ENCODE measurements at regions not wholly inside any gene's neighbourhood (a gene's known extent, or its start where the extent isn't known, plus 50 kb on each side); places are given as distances from the start of the nearest gene placed in this dataset.

- no peak overlapping the region for H3K4me3 ChIP-seq (ENCODE audit: low read length in 2 of 2)
- no peaks in the 10 kb centered on the region for H3K4me1 ChIP-seq (ENCODE audit: control insufficient read depth, insufficient read depth, low read length)
- no peaks in the 10 kb centered on the region for H3K27me3 ChIP-seq (ENCODE audit: control insufficient read depth in 1 of 2, insufficient read depth in 2 of 2, low read length in 2 of 2)
- H3K27ac ChIP-seq (ENCODE audit: low read length) = no peak overlapping the region
- no peak overlapping the region for H3K9ac ChIP-seq (ENCODE audit: low read length in 2 of 2)
- no peaks in the 10 kb centered on the region for H3K36me3 ChIP-seq (ENCODE audit: control insufficient read depth in 2 of 2, insufficient read depth in 2 of 2, low read length in 2 of 2)
- no peaks in the 10 kb centered on the region for H3K9me3 ChIP-seq (ENCODE audit: control insufficient read depth in 2 of 2, low read length in 2 of 2)
Observed at GRCh38 chr4:81883004-81883403, 411.3 kb upstream of the RASGEF1B start.

GRCh38 chr4:81881855-81882621 is 410.3 kb upstream of the RASGEF1B start:
- H3K36me3 ChIP-seq (ENCODE audit: control insufficient read depth in 2 of 2, insufficient read depth in 2 of 2, low read length in 2 of 2) = no peaks in the 10 kb centered on the region

GRCh38 chr4:81876106-81876505 is 404.4 kb upstream of the RASGEF1B start:
- no peak overlapping the region for H3K4me3 ChIP-seq (ENCODE audit: low read length in 2 of 2)
- H3K27me3 ChIP-seq (ENCODE audit: control insufficient read depth in 1 of 2, insufficient read depth in 2 of 2, low read length in 2 of 2) = no peaks in the 10 kb centered on the region
- no peaks in the 10 kb centered on the region for H3K4me1 ChIP-seq (ENCODE audit: control insufficient read depth, insufficient read depth, low read length)
- H3K9ac ChIP-seq (ENCODE audit: low read length in 2 of 2) = no peak overlapping the region
- no peaks in the 10 kb centered on the region for H3K36me3 ChIP-seq (ENCODE audit: control insufficient read depth in 2 of 2, insufficient read depth in 2 of 2, low read length in 2 of 2)
- no peak overlapping the region for H3K27ac ChIP-seq (ENCODE audit: low read length)
- H3K9me3 ChIP-seq (ENCODE audit: control insufficient read depth in 2 of 2, low read length in 2 of 2) = no peaks in the 10 kb centered on the region

More at GRCh38 chr4:81881855-81882621, 410.3 kb upstream of the RASGEF1B start:
- Histone ChIP-seq H3K4me3 (ENCODE audit: low read length in 2 of 2) (no peak overlapping the region), H3K9ac (ENCODE audit: low read length in 2 of 2) (no peak overlapping the region), H3K4me1 (ENCODE audit: control insufficient read depth, insufficient read depth, low read length) (no peaks in the 10 kb centered on the region), H3K27ac (ENCODE audit: low read length) (no peak overlapping the region), H3K27me3 (ENCODE audit: control insufficient read depth in 1 of 2, insufficient read depth in 2 of 2, low read length in 2 of 2) (no peaks in the 10 kb centered on the region), H3K9me3 (ENCODE audit: control insufficient read depth in 2 of 2, low read length in 2 of 2) (no peaks in the 10 kb centered on the region)

- no peak overlapping the region for H3K27ac ChIP-seq (ENCODE audit: low read length)
- H3K9me3 ChIP-seq (ENCODE audit: control insufficient read depth in 2 of 2, low read length in 2 of 2) = no peaks in the 10 kb centered on the region
- no peak overlapping the region for H3K9ac ChIP-seq (ENCODE audit: low read length in 2 of 2)
- no peak overlapping the region for H3K4me3 ChIP-seq (ENCODE audit: low read length in 2 of 2)
- no peaks in the 10 kb centered on the region for H3K36me3 ChIP-seq (ENCODE audit: control insufficient read depth in 2 of 2, insufficient read depth in 2 of 2, low read length in 2 of 2)
- H3K4me1 ChIP-seq (ENCODE audit: control insufficient read depth, insufficient read depth, low read length) = no peaks in the 10 kb centered on the region
- H3K27me3 ChIP-seq (ENCODE audit: control insufficient read depth in 1 of 2, insufficient read depth in 2 of 2, low read length in 2 of 2) = no peaks in the 10 kb centered on the region
Observed at GRCh38 chr4:81874661-81875515, 403.2 kb upstream of the RASGEF1B start.

GRCh38 chr4:81870275-81870674 is 398.6 kb upstream of the RASGEF1B start:
- no peak overlapping the region for H3K4me3 ChIP-seq (ENCODE audit: low read length in 2 of 2)

GRCh38 chr4:81860111-81860510 is 388.4 kb upstream of the RASGEF1B start:
- Histone ChIP-seq H3K4me1 (ENCODE audit: control insufficient read depth, insufficient read depth, low read length) (no peaks in the 10 kb centered on the region), H3K9me3 (ENCODE audit: control insufficient read depth in 2 of 2, low read length in 2 of 2) (no peaks in the 10 kb centered on the region), H3K36me3 (ENCODE audit: control insufficient read depth in 2 of 2, insufficient read depth in 2 of 2, low read length in 2 of 2) (no peaks in the 10 kb centered on the region), H3K27ac (ENCODE audit: low read length) (no peak overlapping the region), H3K4me3 (ENCODE audit: low read length in 2 of 2) (no peak overlapping the region), H3K27me3 (ENCODE audit: control insufficient read depth in 1 of 2, insufficient read depth in 2 of 2, low read length in 2 of 2) (no peaks in the 10 kb centered on the region), H3K9ac (ENCODE audit: low read length in 2 of 2) (no peak overlapping the region)

More at GRCh38 chr4:81870275-81870674, 398.6 kb upstream of the RASGEF1B start:
- Histone ChIP-seq H3K4me1 (ENCODE audit: control insufficient read depth, insufficient read depth, low read length) (no peaks in the 10 kb centered on the region), H3K27ac (ENCODE audit: low read length) (no peak overlapping the region), H3K9ac (ENCODE audit: low read length in 2 of 2) (no peak overlapping the region), H3K9me3 (ENCODE audit: control insufficient read depth in 2 of 2, low read length in 2 of 2) (no peaks in the 10 kb centered on the region), H3K36me3 (ENCODE audit: control insufficient read depth in 2 of 2, insufficient read depth in 2 of 2, low read length in 2 of 2) (no peaks in the 10 kb centered on the region), H3K27me3 (ENCODE audit: control insufficient read depth in 1 of 2, insufficient read depth in 2 of 2, low read length in 2 of 2) (no peaks in the 10 kb centered on the region)

- Histone ChIP-seq H3K9ac (ENCODE audit: low read length in 2 of 2) (no peak overlapping the region), H3K36me3 (ENCODE audit: control insufficient read depth in 2 of 2, insufficient read depth in 2 of 2, low read length in 2 of 2) (no peaks in the 10 kb centered on the region), H3K4me3 (ENCODE audit: low read length in 2 of 2) (no peak overlapping the region), H3K27ac (ENCODE audit: low read length) (no peak overlapping the region), H3K27me3 (ENCODE audit: control insufficient read depth in 1 of 2, insufficient read depth in 2 of 2, low read length in 2 of 2) (no peaks in the 10 kb centered on the region), H3K4me1 (ENCODE audit: control insufficient read depth, insufficient read depth, low read length) (no peaks in the 10 kb centered on the region), H3K9me3 (ENCODE audit: control insufficient read depth in 2 of 2, low read length in 2 of 2) (no peaks in the 10 kb centered on the region)
Observed at GRCh38 chr4:81854406-81854805, 382.7 kb upstream of the RASGEF1B start.

- no peaks in the 10 kb centered on the region for H3K9me3 ChIP-seq (ENCODE audit: control insufficient read depth in 2 of 2, low read length in 2 of 2)
- H3K27ac ChIP-seq (ENCODE audit: low read length) = no peak overlapping the region
- no peaks in the 10 kb centered on the region for H3K36me3 ChIP-seq (ENCODE audit: control insufficient read depth in 2 of 2, insufficient read depth in 2 of 2, low read length in 2 of 2)
- H3K4me1 ChIP-seq (ENCODE audit: control insufficient read depth, insufficient read depth, low read length) = no peaks in the 10 kb centered on the region
- H3K27me3 ChIP-seq (ENCODE audit: control insufficient read depth in 1 of 2, insufficient read depth in 2 of 2, low read length in 2 of 2) = no peaks in the 10 kb centered on the region
- no peak overlapping the region for H3K4me3 ChIP-seq (ENCODE audit: low read length in 2 of 2)
- no peak overlapping the region for H3K9ac ChIP-seq (ENCODE audit: low read length in 2 of 2)
Observed at GRCh38 chr4:81852031-81852715, 380.5 kb upstream of the RASGEF1B start.

- Histone ChIP-seq H3K27me3 (ENCODE audit: control insufficient read depth in 1 of 2, insufficient read depth in 2 of 2, low read length in 2 of 2) (no peaks in the 10 kb centered on the region), H3K36me3 (ENCODE audit: control insufficient read depth in 2 of 2, insufficient read depth in 2 of 2, low read length in 2 of 2) (no peaks in the 10 kb centered on the region), H3K4me3 (ENCODE audit: low read length in 2 of 2) (no peak overlapping the region), H3K9me3 (ENCODE audit: control insufficient read depth in 2 of 2, low read length in 2 of 2) (no peaks in the 10 kb centered on the region), H3K27ac (ENCODE audit: low read length) (no peak overlapping the region), H3K9ac (ENCODE audit: low read length in 2 of 2) (no peak overlapping the region), H3K4me1 (ENCODE audit: control insufficient read depth, insufficient read depth, low read length) (no peaks in the 10 kb centered on the region)
Observed at GRCh38 chr4:81850701-81851100, 379.0 kb upstream of the RASGEF1B start.

GRCh38 chr4:81845761-81846160 is 374.1 kb upstream of the RASGEF1B start:
- H3K9ac ChIP-seq (ENCODE audit: low read length in 2 of 2) = no peak overlapping the region
- H3K27ac ChIP-seq (ENCODE audit: low read length) = no peak overlapping the region
- H3K9me3 ChIP-seq (ENCODE audit: control insufficient read depth in 2 of 2, low read length in 2 of 2) = no peaks in the 10 kb centered on the region
- no peaks in the 10 kb centered on the region for H3K36me3 ChIP-seq (ENCODE audit: control insufficient read depth in 2 of 2, insufficient read depth in 2 of 2, low read length in 2 of 2)
- no peaks in the 10 kb centered on the region for H3K27me3 ChIP-seq (ENCODE audit: control insufficient read depth in 1 of 2, insufficient read depth in 2 of 2, low read length in 2 of 2)
- H3K4me3 ChIP-seq (ENCODE audit: low read length in 2 of 2) = no peak overlapping the region
- no peaks in the 10 kb centered on the region for H3K4me1 ChIP-seq (ENCODE audit: control insufficient read depth, insufficient read depth, low read length)

Measured in stomach smooth muscle (tissue), 2 donors.